Mesenchymal stem cell (in vitro differentiated cells and primary cell): ENCODE measurements at regions not wholly inside any gene's neighbourhood (a gene's known extent, or its start where the extent isn't known, plus 50 kb on each side); places are given as distances from the start of the nearest gene placed in this dataset.
A peak's percentile ranks its signal among the peaks of the same experiment; 100 is the strongest.

Source experiments
- DNase-seq: peaks from one replicate; pipeline ENCODE4 v3.0.0-alpha.2; 2013
- H2AFZ ChIP-seq: one replicate; pipeline ENCODE4 v1.6.1; 2013; ENCODE audit warnings: low read depth, mild to moderate bottlenecking, control low read depth, inconsistent platforms, low read length, moderate library complexity
- H2AK5ac ChIP-seq: 2 replicates; pipeline ENCODE4 v1.6.1; 2013; ENCODE audit warnings: low read length, moderate library complexity, mild to moderate bottlenecking, inconsistent platforms; ENCODE audit not compliant: severe bottlenecking
- H2BK120ac ChIP-seq: one replicate; pipeline ENCODE4 v1.6.1; 2013; ENCODE audit warnings: low read depth, mild to moderate bottlenecking, inconsistent platforms, low read length, moderate library complexity
- H2BK12ac ChIP-seq, 2 experiments: one replicate each; pipeline ENCODE4 v1.6.1; 2013; ENCODE audit warnings: inconsistent platforms in 2 of 2, low read length in 2 of 2, mild to moderate bottlenecking in 2 of 2, moderate library complexity in 2 of 2, control low read depth in 1 of 2
- H2BK15ac ChIP-seq: one replicate; pipeline ENCODE4 v1.6.1; 2013; ENCODE audit warnings: mild to moderate bottlenecking, low read depth, inconsistent platforms; ENCODE audit not compliant: poor library complexity, severe bottlenecking
- H2BK5ac ChIP-seq: 2 replicates; pipeline ENCODE4 v1.6.1; 2013; ENCODE audit warnings: low read depth, mild to moderate bottlenecking, low read length, control low read depth, inconsistent platforms; ENCODE audit not compliant: poor library complexity, severe bottlenecking
- H3K14ac ChIP-seq, 2 experiments: one replicate each; pipeline ENCODE4 v1.6.1; 2013; ENCODE audit warnings: inconsistent platforms in 2 of 2, low read length in 2 of 2, control low read depth in 1 of 2, mild to moderate bottlenecking in 1 of 2, moderate library complexity in 1 of 2
- H3K18ac ChIP-seq, 2 experiments: one replicate each; pipeline ENCODE4 v1.6.1; 2013; ENCODE audit warnings: inconsistent platforms in 2 of 2, low read length in 2 of 2, control low read depth in 1 of 2, low read depth in 1 of 2, mild to moderate bottlenecking in 1 of 2
- H3K23ac ChIP-seq, 2 experiments: one replicate each; pipeline ENCODE4 v1.6.1; 2013; ENCODE audit warnings: inconsistent platforms in 2 of 2, low read length in 2 of 2, mild to moderate bottlenecking in 2 of 2, moderate library complexity in 2 of 2, control low read depth in 1 of 2
- H3K27ac ChIP-seq: 2 replicates; pipeline ENCODE4 v1.5.1; 2013; ENCODE audit warnings: mild to moderate bottlenecking, moderate library complexity, low read length, control low read depth, inconsistent platforms; ENCODE audit not compliant: poor library complexity, severe bottlenecking
- H3K27me3 ChIP-seq, 2 experiments: 2 replicates each; pipeline versions ENCODE4 v1.6.1 to v1.7.0; 2013; ENCODE audit warnings: low read length in 2 of 2, mild to moderate bottlenecking in 2 of 2, moderate library complexity in 2 of 2, control low read depth in 1 of 2, inconsistent platforms in 1 of 2; ENCODE audit not compliant: control insufficient read depth in 1 of 2, insufficient read depth in 1 of 2
- H3K36me3 ChIP-seq, 2 experiments: 2 replicates each; pipeline versions ENCODE4 v1.6.1 to v1.7.0; 2013; ENCODE audit warnings: low read length in 2 of 2, control low read depth in 1 of 2, inconsistent platforms in 1 of 2, low read depth in 1 of 2, mild to moderate bottlenecking in 1 of 2; ENCODE audit not compliant: insufficient read depth in 2 of 2, control insufficient read depth in 1 of 2
- H3K4ac ChIP-seq, 2 experiments: one replicate each; pipeline ENCODE4 v1.6.1; 2013; ENCODE audit warnings: inconsistent platforms in 2 of 2, low read length in 2 of 2, mild to moderate bottlenecking in 2 of 2, moderate library complexity in 2 of 2, control low read depth in 1 of 2, low read depth in 1 of 2
- H3K4me1 ChIP-seq: 2 replicates; pipeline ENCODE4 v1.6.1; 2013; ENCODE audit warnings: low read depth, low read length, control low read depth; ENCODE audit not compliant: control insufficient read depth, insufficient read depth
- H3K4me2 ChIP-seq: 2 replicates; pipeline ENCODE4 v1.6.1; 2013; ENCODE audit warnings: low read length, mild to moderate bottlenecking, inconsistent platforms; ENCODE audit not compliant: poor library complexity, severe bottlenecking
- H3K4me3 ChIP-seq, 2 experiments: 2 replicates each; pipeline versions ENCODE4 v1.5.1 to v1.7.0; 2013; ENCODE audit warnings: low read length in 2 of 2, mild to moderate bottlenecking in 2 of 2, control low read depth in 1 of 2, low read depth in 1 of 2; ENCODE audit not compliant: insufficient read depth in 1 of 2
- H3K79me1 ChIP-seq: replicated peaks from 2 replicates; pipeline ENCODE4 v1.6.1; 2013; ENCODE audit warnings: mild to moderate bottlenecking, control low read depth, low read length, inconsistent platforms; ENCODE audit not compliant: poor library complexity, severe bottlenecking
- H3K9ac ChIP-seq: 2 replicates; pipeline ENCODE4 v1.7.0; 2013; ENCODE audit warnings: mild to moderate bottlenecking, low read length, moderate library complexity
- H3K9me3 ChIP-seq: 2 replicates; pipeline ENCODE4 v1.7.0; 2013; ENCODE audit warnings: mild to moderate bottlenecking, low read length; ENCODE audit not compliant: control insufficient read depth
- H4K8ac ChIP-seq: one replicate; pipeline ENCODE4 v1.6.1; 2013; ENCODE audit warnings: inconsistent platforms, mild to moderate bottlenecking, low read length, moderate library complexity
- H4K91ac ChIP-seq: one replicate; pipeline ENCODE4 v1.6.1; 2013; ENCODE audit warnings: mild to moderate bottlenecking, low read length, inconsistent platforms
- WGBS: methylation state at CpG from one replicate; pipeline ENCODE4 v1.1.7; 2013; ENCODE audit warnings: mixed read lengths; 5-methylcytosine and 5-hydroxymethylcytosine counted together

DNA sequence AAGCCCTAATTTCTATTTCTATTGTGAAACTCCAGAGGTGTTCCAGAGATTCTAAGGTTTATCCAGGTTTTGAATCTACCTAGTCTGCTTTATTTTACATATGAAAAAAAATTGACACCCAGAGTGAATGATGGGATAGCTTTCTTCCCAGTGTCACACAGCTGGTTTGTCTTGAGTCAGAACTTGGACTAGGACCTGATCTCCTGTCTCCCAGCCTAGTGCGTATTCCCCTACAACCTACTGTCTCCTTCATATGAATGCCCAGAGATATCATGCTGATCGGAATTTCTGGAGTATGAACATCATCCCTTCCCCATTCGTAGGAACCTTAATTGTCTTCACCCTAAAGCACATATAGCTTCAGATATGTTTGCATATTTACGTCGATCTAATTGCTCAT, 524.2 kb downstream of the SPATA31D1 start:
- no peak overlapping the region for H2AFZ ChIP-seq
- no peak overlapping the region for H2AK5ac ChIP-seq
- no peak overlapping the region for H2BK5ac ChIP-seq
- H3K9me3 ChIP-seq, result no peaks in the 10 kb centered on the region
- H3K27ac ChIP-seq, result no peak overlapping the region
- H3K4me3 ChIP-seq, result no peak overlapping the region
- H2BK120ac ChIP-seq, result no peak overlapping the region
- H3K27me3 ChIP-seq, result peaks cover 4 to 9% of the 10 kb centered on the region in 2 experiments
- no peak overlapping the region for H4K91ac ChIP-seq
- no peak overlapping the region for H3K23ac ChIP-seq
- H3K18ac ChIP-seq, result no peak overlapping the region
- no peak overlapping the region for H2BK12ac ChIP-seq
- no peaks in the 10 kb centered on the region for H3K4me1 ChIP-seq
- H3K9ac ChIP-seq, result no peak overlapping the region
- no peaks in the 10 kb centered on the region for H3K36me3 ChIP-seq
- DNase-seq, result no peak
- H3K79me1 ChIP-seq, result no peaks in the 10 kb centered on the region
- no peak overlapping the region for H3K4me2 ChIP-seq
- H4K8ac ChIP-seq, result no peak overlapping the region
- no peak overlapping the region for H3K4ac ChIP-seq
- H3K14ac ChIP-seq, result no peak overlapping the region
- H2BK15ac ChIP-seq, result no peak overlapping the region
- WGBS, result 97% methylated on average over 5 of the region's 5 CpGs

- Histone ChIP-seq H3K9ac (no peak overlapping the region), H3K27ac (no peak overlapping the region), H2BK120ac (no peak overlapping the region), H2AK5ac (no peak overlapping the region), H3K27me3 (peaks cover 4 to 9% of the 10 kb centered on the region in 2 experiments), H3K79me1 (no peaks in the 10 kb centered on the region), H2BK15ac (no peak overlapping the region), H3K4me2 (no peak overlapping the region), H3K9me3 (no peaks in the 10 kb centered on the region), H4K91ac (no peak overlapping the region), H3K4me1 (no peaks in the 10 kb centered on the region), H2BK5ac (no peak overlapping the region), H3K4me3 (peak overlapping the region in 1 of 2 experiments; percentile 63), H3K14ac (no peak overlapping the region), H2AFZ (no peak overlapping the region), H2BK12ac (no peak overlapping the region), H3K4ac (no peak overlapping the region), H3K23ac (no peak overlapping the region), H4K8ac (no peak overlapping the region), H3K18ac (no peak overlapping the region), H3K36me3 (no peaks in the 10 kb centered on the region)
- WGBS, result 80% methylated on average over 5 of the region's 5 CpGs
- no peak for DNase-seq
These were observed 524.7 kb downstream of the SPATA31D1 start for GRCh38 chr9:82513242-82513751.

DNA sequence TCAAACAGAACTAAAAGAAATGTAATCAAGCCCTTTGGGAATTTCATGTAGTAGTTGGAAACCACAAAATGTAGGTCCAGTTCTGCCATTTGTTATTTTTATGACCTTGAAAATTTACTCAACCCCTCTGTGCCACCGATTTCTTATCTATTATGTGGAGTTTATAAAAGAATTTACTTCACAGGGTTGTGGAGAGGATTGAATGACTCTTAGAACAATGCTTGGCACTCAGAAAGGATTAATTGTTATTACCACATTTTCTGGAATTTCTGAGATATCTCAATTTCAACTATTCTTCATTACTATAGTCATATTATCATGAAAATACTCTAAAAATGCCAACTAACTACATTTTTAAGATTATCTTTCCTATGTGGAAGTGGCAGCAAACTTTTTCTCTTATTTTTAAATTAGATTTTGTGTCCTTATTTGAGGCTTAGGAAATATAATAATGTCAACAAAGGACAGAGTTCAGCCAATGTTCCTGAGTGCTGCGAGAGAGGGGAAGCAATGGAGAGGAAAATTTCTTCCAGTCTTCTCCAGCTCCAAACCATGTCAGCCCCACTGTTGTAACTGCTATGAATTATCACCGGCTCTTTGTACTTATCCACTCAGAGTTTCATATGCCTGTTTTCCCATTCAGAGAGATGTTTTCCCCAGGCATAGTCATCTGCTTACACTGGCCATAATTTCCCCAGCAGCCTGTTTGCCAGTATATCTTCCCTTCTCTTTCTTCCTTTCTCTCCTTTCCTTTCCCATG, 525.6 kb downstream of the SPATA31D1 start:
- Histone ChIP-seq H3K27ac (no peak overlapping the region), H2AFZ (no peak overlapping the region), H4K91ac (no peak overlapping the region), H3K4ac (no peak overlapping the region), H3K18ac (no peak overlapping the region), H2AK5ac (no peak overlapping the region), H3K36me3 (no peaks in the 10 kb centered on the region), H3K27me3 (peaks cover 4 to 9% of the 10 kb centered on the region in 2 experiments), H2BK120ac (no peak overlapping the region), H2BK15ac (no peak overlapping the region), H3K4me1 (no peaks in the 10 kb centered on the region), H4K8ac (no peak overlapping the region), H2BK12ac (no peak overlapping the region), H3K4me2 (no peak overlapping the region), H3K4me3 (no peak overlapping the region), H3K79me1 (no peaks in the 10 kb centered on the region), H3K9me3 (no peaks in the 10 kb centered on the region), H3K14ac (no peak overlapping the region), H3K9ac (no peak overlapping the region), H3K23ac (no peak overlapping the region), H2BK5ac (no peak overlapping the region)
- no peak for DNase-seq
- 83% methylated on average over 2 of the region's 3 CpGs for WGBS

- H2BK5ac ChIP-seq, result no peak overlapping the region
- H3K4me3 ChIP-seq, result no peak overlapping the region
- no peaks in the 10 kb centered on the region for H3K79me1 ChIP-seq
- H2AFZ ChIP-seq, result no peak overlapping the region
- no peak overlapping the region for H2BK15ac ChIP-seq
- H3K4ac ChIP-seq, result no peak overlapping the region
- no peak overlapping the region for H3K9ac ChIP-seq
- H2AK5ac ChIP-seq, result no peak overlapping the region
- no peak overlapping the region for H2BK120ac ChIP-seq
- no peak overlapping the region for H3K18ac ChIP-seq
- H3K27ac ChIP-seq, result no peak overlapping the region
- no peak overlapping the region for H4K91ac ChIP-seq
- no peaks in the 10 kb centered on the region for H3K36me3 ChIP-seq
- no peaks in the 10 kb centered on the region for H3K4me1 ChIP-seq
- H3K23ac ChIP-seq, result no peak overlapping the region
- peak; percentile 43 for DNase-seq
- H3K9me3 ChIP-seq, result peaks cover 3% of the 10 kb centered on the region
- H2BK12ac ChIP-seq, result no peak overlapping the region
- H3K4me2 ChIP-seq, result no peak overlapping the region
- H3K14ac ChIP-seq, result no peak overlapping the region
- no peak overlapping the region for H4K8ac ChIP-seq
- peaks cover 4 to 9% of the 10 kb centered on the region in 2 experiments for H3K27me3 ChIP-seq
These were observed 530.3 kb downstream of the SPATA31D1 start for GRCh38 chr9:82518868-82519267.
